Endothelial cell of umbilical vein (primary cell): ENCODE measurements at regions not wholly inside any gene's neighbourhood (a gene's known extent, or its start where the extent isn't known, plus 50 kb on each side); places are given as distances from the start of the nearest gene placed in this dataset.

Experiments used
- EZH2 ChIP-seq: IDR thresholded peaks from 2 replicates; pipeline ENCODE4 v1.6.1; 2012; ENCODE audit warnings: borderline replicate concordance, low read depth, mild to moderate bottlenecking, moderate library complexity, low read length, inconsistent platforms; ENCODE audit not compliant: severe bottlenecking
- GATA2 ChIP-seq: IDR thresholded peaks from 2 replicates; pipeline ENCODE4 v1.7.0; 2011; ENCODE audit warnings: low read depth, mild to moderate bottlenecking, moderate library complexity, mixed read lengths, low read length; ENCODE audit not compliant: insufficient read length, insufficient read depth
- MYC ChIP-seq: IDR thresholded peaks from one replicate; pipeline ENCODE4 v1.6.1; 2011; ENCODE audit warnings: mild to moderate bottlenecking, low read depth, low read length
- POLR2A ChIP-seq: IDR thresholded peaks from 2 replicates; pipeline ENCODE4 v1.6.1; 2012; ENCODE audit warnings: low read depth, mild to moderate bottlenecking, control low read depth, low read length
- POLR2AphosphoS5 ChIP-seq: IDR thresholded peaks from 2 replicates; pipeline ENCODE4 v1.6.1; 2012; ENCODE audit warnings: low read depth, mild to moderate bottlenecking, control low read depth, low read length, moderate library complexity; ENCODE audit not compliant: insufficient read depth
- TF ChIP-seq, protein P1 (sequence below), 2 donors: IDR thresholded peaks; 1 replicate in 1 of 2; 2 replicates in 1 of 2; pipeline ENCODE4 v1.5.1; 2011; ENCODE audit warnings: low read length in 2 of 2, mild to moderate bottlenecking in 2 of 2, moderate library complexity in 2 of 2, control low read depth in 1 of 2, inconsistent platforms in 1 of 2, low read depth in 1 of 2; ENCODE audit not compliant: insufficient read depth in 1 of 2; ENCODE audit errors: extremely low read depth in 1 of 2

- TF ChIP-seq, protein P1, sequence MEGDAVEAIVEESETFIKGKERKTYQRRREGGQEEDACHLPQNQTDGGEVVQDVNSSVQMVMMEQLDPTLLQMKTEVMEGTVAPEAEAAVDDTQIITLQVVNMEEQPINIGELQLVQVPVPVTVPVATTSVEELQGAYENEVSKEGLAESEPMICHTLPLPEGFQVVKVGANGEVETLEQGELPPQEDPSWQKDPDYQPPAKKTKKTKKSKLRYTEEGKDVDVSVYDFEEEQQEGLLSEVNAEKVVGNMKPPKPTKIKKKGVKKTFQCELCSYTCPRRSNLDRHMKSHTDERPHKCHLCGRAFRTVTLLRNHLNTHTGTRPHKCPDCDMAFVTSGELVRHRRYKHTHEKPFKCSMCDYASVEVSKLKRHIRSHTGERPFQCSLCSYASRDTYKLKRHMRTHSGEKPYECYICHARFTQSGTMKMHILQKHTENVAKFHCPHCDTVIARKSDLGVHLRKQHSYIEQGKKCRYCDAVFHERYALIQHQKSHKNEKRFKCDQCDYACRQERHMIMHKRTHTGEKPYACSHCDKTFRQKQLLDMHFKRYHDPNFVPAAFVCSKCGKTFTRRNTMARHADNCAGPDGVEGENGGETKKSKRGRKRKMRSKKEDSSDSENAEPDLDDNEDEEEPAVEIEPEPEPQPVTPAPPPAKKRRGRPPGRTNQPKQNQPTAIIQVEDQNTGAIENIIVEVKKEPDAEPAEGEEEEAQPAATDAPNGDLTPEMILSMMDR (IDR thresholded peaks at IDR 0.05; ENCODE audit: extremely low read depth in 1 of 2, insufficient read depth in 1 of 2, low read depth in 1 of 2, low read length in 2 of 2): no peak
- TF ChIP-seq GATA2 (no peak), EZH2 (no peak), POLR2A (no peak), POLR2AphosphoS5 (no peak), MYC (no peak)
Observed at GRCh38 chr2:59151805-59152204, 910.7 kb upstream of the FANCL start.
